Transverse colon (tissue), 4 donors: ENCODE measurements at regions not wholly inside any gene's neighbourhood (a gene's known extent, or its start where the extent isn't known, plus 50 kb on each side); places are given as distances from the start of the nearest gene placed in this dataset.

Source experiments
- DNase-seq: peaks from one replicate; pipeline ENCODE4 v3.0.0-alpha.2; 2019
- H3K27ac ChIP-seq, 4 donors: fragments of 200-600 bp; sonication (generic); 2 replicates each; pipeline ENCODE4 v1.5.1; 2016 to 2018; ENCODE audit warnings: inconsistent platforms in 4 of 4
- H3K27me3 ChIP-seq: fragments of 200-600 bp; sonication (generic); 2 replicates; pipeline ENCODE4 v1.5.1; 2017; ENCODE audit warnings: inconsistent platforms
- H3K36me3 ChIP-seq, 4 donors: fragments of 200-600 bp; sonication (generic); 2 replicates each; pipeline ENCODE4 v1.5.1; 2017 to 2019; ENCODE audit warnings: inconsistent platforms in 4 of 4
- H3K4me1 ChIP-seq, 4 donors: fragments of 200-600 bp; sonication (generic); 2 replicates each; pipeline ENCODE4 v1.5.1; 2017 to 2020; ENCODE audit warnings: inconsistent platforms in 4 of 4
- H3K4me3 ChIP-seq, 4 donors: fragments of 200-600 bp; sonication (generic); 1 replicate in 1 of 4; 2 replicates in 3 of 4; pipeline versions ENCODE4 v1.5.1 to v1.6.1; 2017 to 2019; ENCODE audit warnings: inconsistent platforms in 4 of 4
- H3K9me3 ChIP-seq, 2 donors: fragments of 200-600 bp; sonication (generic); 2 replicates each; pipeline ENCODE4 v1.5.1; 2017 to 2019; ENCODE audit warnings: inconsistent platforms in 2 of 2
- CTCF ChIP-seq, 5 experiments: fragments of 200-600 bp in 3 of 5; fragments of 450-650 bp in 2 of 5; sonication (generic) in 3 of 5; IDR thresholded peaks; 1 replicate in 2 of 5; 2 replicates in 3 of 5; pipeline ENCODE4 v1.5.1; 2016 to 2017; ENCODE audit warnings: antibody characterized with exemption in 5 of 5, inconsistent platforms in 3 of 5, mild to moderate bottlenecking in 2 of 5, moderate library complexity in 1 of 5
- EP300 ChIP-seq: sonication (generic); formaldehyde crosslinking; IDR thresholded peaks from one replicate; pipeline ENCODE4 v1.6.1; 2017; ENCODE audit warnings: antibody characterized with exemption, low read depth
- POLR2A ChIP-seq: fragments of 450-650 bp; IDR thresholded peaks from one replicate; pipeline ENCODE4 v1.6.1; 2016; ENCODE audit warnings: antibody characterized with exemption, mild to moderate bottlenecking, moderate library complexity
- POLR2AphosphoS5 ChIP-seq, 3 donors: sonication (generic); formaldehyde crosslinking; IDR thresholded peaks; one replicate each; pipeline ENCODE4 v1.6.1; 2016; ENCODE audit warnings: antibody characterized with exemption in 3 of 3
- WGBS, 2 donors: methylation state at CpG; one replicate each; pipeline ENCODE4 v1.1.5; 2018; ENCODE audit warnings: low coverage in 1 of 2; 5-methylcytosine and 5-hydroxymethylcytosine counted together
- in situ Hi-C, 4 donors: fragments of 200-750 bp; cut with MboI; loops; one replicate each; pipeline versions ENCODE4 v1.15.0 to v1.15.1; 2017; ENCODE audit warnings: low sequenced_read_pairs in 3 of 4, low pct_ligation_motif_present in 1 of 4, low pct_unique_long_range_greater_than_20kb in 1 of 4
- intact Hi-C: fragments of 100-400 bp; cut with DNase I; formaldehyde crosslinking; loops from one replicate; pipeline ENCODE4 v1.15.1; 2023; ENCODE audit warnings: low total_unique reads

GRCh38 chr18:76153691-76154090, 341.4 kb downstream of the ZNF516 start:
- Histone ChIP-seq H3K27ac (no peak overlapping the region), H3K4me3 (no peak overlapping the region), H3K27me3 (no peaks in the 10 kb centered on the region), H3K36me3 (no peaks in the 10 kb centered on the region), H3K9me3 (no peaks in the 10 kb centered on the region), H3K4me1 (no peaks in the 10 kb centered on the region)
- no peak for TF ChIP-seq POLR2AphosphoS5 (IDR thresholded peaks at IDR 0.05)
- TF ChIP-seq POLR2A = no peak
- TF ChIP-seq CTCF (IDR thresholded peaks at IDR 0.05) = no peak
- no peak for TF ChIP-seq EP300
- in situ Hi-C loops (loop anchor here in 1 of 4 donors (25.0 kb wide), 1 partner anchor 91 kb away; no protein-coding TSS in a partner anchor), intact Hi-C loops (no loop called here)
- no peak for DNase-seq
- 57 to 81% methylated on average over 2 to 17 of the region's 17 CpGs for WGBS, 2 donors

- WGBS, 2 donors = 88 to 91% methylated on average over 5 to 7 of the region's 7 CpGs
- intact Hi-C loops (no loop called here), in situ Hi-C loops (loop anchor here in 1 of 4 donors (25.0 kb wide), 1 partner anchor 87 kb away; no protein-coding TSS in a partner anchor)
Observed at GRCh38 chr18:76149734-76150133, 345.3 kb downstream of the ZNF516 start.

GRCh38 chr18:76149284-76149683, 345.8 kb downstream of the ZNF516 start:
- Histone ChIP-seq H3K9me3 (no peaks in the 10 kb centered on the region), H3K27me3 (no peaks in the 10 kb centered on the region), H3K4me3 (no peak overlapping the region), H3K4me1 (no peaks in the 10 kb centered on the region), H3K27ac (no peak overlapping the region), H3K36me3 (no peaks in the 10 kb centered on the region)
- 90% methylated on average over 4 of the region's 4 CpGs for WGBS, 2 donors
- TF ChIP-seq EP300 (no peak), POLR2A (no peak), POLR2AphosphoS5 (IDR thresholded peaks at IDR 0.05) (no peak), CTCF (IDR thresholded peaks at IDR 0.05) (no peak)
- DNase-seq = no peak
- in situ Hi-C loops = no loop called here
- intact Hi-C loops = no loop called here

More at GRCh38 chr18:76149734-76150133, 345.3 kb downstream of the ZNF516 start:
- Histone ChIP-seq H3K36me3 (no peaks in the 10 kb centered on the region), H3K9me3 (no peaks in the 10 kb centered on the region), H3K27ac (no peak overlapping the region), H3K4me3 (no peak overlapping the region), H3K27me3 (no peaks in the 10 kb centered on the region), H3K4me1 (no peaks in the 10 kb centered on the region)
- TF ChIP-seq EP300 = no peak
- TF ChIP-seq POLR2AphosphoS5 (IDR thresholded peaks at IDR 0.05) = no peak
- no peak for TF ChIP-seq POLR2A
- TF ChIP-seq CTCF (IDR thresholded peaks at IDR 0.05) = no peak
- DNase-seq = no peak

GRCh38 chr18:76145521-76146376, 349.3 kb downstream of the ZNF516 start:
- TF ChIP-seq CTCF (IDR thresholded peaks at IDR 0.05) = no peak
- TF ChIP-seq EP300 = no peak
- TF ChIP-seq POLR2AphosphoS5 (IDR thresholded peaks at IDR 0.05) = no peak
- TF ChIP-seq POLR2A = no peak
- intact Hi-C loops = no loop called here
- H3K27ac ChIP-seq = no peak overlapping the region
- no peaks in the 10 kb centered on the region for H3K36me3 ChIP-seq
- 50 to 74% methylated on average over 10 to 23 of the region's 23 CpGs for WGBS, 2 donors
- H3K9me3 ChIP-seq = no peaks in the 10 kb centered on the region
- H3K27me3 ChIP-seq = no peaks in the 10 kb centered on the region
- no peak for DNase-seq
- H3K4me3 ChIP-seq = no peak overlapping the region
- in situ Hi-C loops = no loop called here
- no peaks in the 10 kb centered on the region for H3K4me1 ChIP-seq
